A549 (cell line): ENCODE measurements at regions not wholly inside any gene's neighbourhood (a gene's known extent, or its start where the extent isn't known, plus 50 kb on each side); places are given as distances from the start of the nearest gene placed in this dataset.

ENCODE experiments used
- ATAC-seq, 2 experiments: fragments of 200-7000 bp in 1 of 2; fragments of >200 bp in 1 of 2; cut with Nextera tagmentation in 1 of 2; cut with Tn5 transposase in 1 of 2; 3 replicates each; pipeline versions ENCODE4 v1.8.0 to v1.9.1; 2018 to 2020; ENCODE audit warnings: mild to moderate bottlenecking in 1 of 2, moderate library complexity in 1 of 2
- CTCF ChIA-PET: fragments of 300-600 bp; sonication (Branson Sonifier 250); formaldehyde crosslinking; extraction: SDS; loops from one replicate; lab custom pipeline; 2021; ENCODE audit warnings: antibody characterized with exemption, inconsistent platforms; lab: Yijun Ruan, JAX
- POLR2A ChIA-PET: fragments of 350-600 bp; formaldehyde crosslinking; extraction: SDS; loops from one replicate; lab custom pipeline; 2021; ENCODE audit warnings: antibody characterized with exemption, inconsistent platforms; lab: Yijun Ruan, JAX
- DNase-seq, 2 experiments: peaks; one replicate each; pipeline versions ENCODE4 v3.0.0 to v3.0.0-alpha.2; 2011 to 2016; ENCODE audit warnings: low read depth in 1 of 2, low spot score in 1 of 2
- FAIRE-seq: peaks from 2 replicates; lab custom pipeline; 2011; peaks lifted over from hg19 to GRCh38; lab: Jason Lieb, UNC
- H3K27ac ChIP-seq, 2 experiments: fragments of >200 bp; sonication (Bioruptor Twin); formaldehyde crosslinking; 3 replicates each; pipeline ENCODE4 v1.5.1; 2016 to 2017
- H3K4me1 ChIP-seq: fragments of >200 bp; sonication (Bioruptor Twin); formaldehyde crosslinking; 3 replicates; pipeline ENCODE4 v1.6.1; 2016
- H3K4me2 ChIP-seq: fragments of >200 bp; sonication (Bioruptor Twin); formaldehyde crosslinking; 3 replicates; pipeline ENCODE4 v1.6.1; 2016
- H3K4me3 ChIP-seq: fragments of >200 bp; sonication (Bioruptor Twin); formaldehyde crosslinking; 3 replicates; pipeline ENCODE4 v1.5.1; 2016
- H3K9me3 ChIP-seq: fragments of >200 bp; sonication (Bioruptor Twin); formaldehyde crosslinking; 3 replicates; pipeline ENCODE4 v1.6.1; 2016
- CBX2 ChIP-seq: fragments of 200-600 bp; sonication (generic); IDR thresholded peaks from 2 replicates; pipeline ENCODE4 v1.6.1; 2016; ENCODE audit warnings: low read depth, mild to moderate bottlenecking, borderline replicate concordance
- CHD2 ChIP-seq: fragments of 150-350 bp; IDR thresholded peaks from 2 replicates; pipeline ENCODE4 v1.6.1; 2014; ENCODE audit warnings: low read length; ENCODE audit not compliant: partially characterized antibody
- CHD4 ChIP-seq: fragments of 200-600 bp; sonication (generic); IDR thresholded peaks from 2 replicates; pipeline ENCODE4 v1.6.1; 2016; ENCODE audit warnings: antibody characterized with exemption, mild to moderate bottlenecking, borderline replicate concordance
- EHMT2 ChIP-seq: fragments of 200-600 bp; sonication (generic); IDR thresholded peaks from 2 replicates; pipeline ENCODE4 v1.6.1; 2016; ENCODE audit warnings: antibody characterized with exemption, low read depth, mild to moderate bottlenecking, moderate library complexity
- EP300 ChIP-seq, 2 experiments: fragments of >200 bp; sonication (Bioruptor Twin); formaldehyde crosslinking; IDR thresholded peaks; 2 replicates in 1 of 2; 3 replicates in 1 of 2; pipeline ENCODE4 v1.6.1; 2016 to 2017
- ESRRA ChIP-seq: fragments of 150-350 bp; IDR thresholded peaks from 2 replicates; pipeline ENCODE4 v1.6.1; 2014; ENCODE audit warnings: mild to moderate bottlenecking, low read length, borderline replicate concordance
- FOSB ChIP-seq: fragments of 250-450 bp; sonication (Bioruptor Pico); IDR thresholded peaks from 2 replicates; pipeline ENCODE4 v1.5.0; 2020; ENCODE audit warnings: mild to moderate bottlenecking, moderate library complexity
- FOSL2 ChIP-seq, 2 experiments: fragments of 450-650 bp in 1 of 2; fragments of >200 bp in 1 of 2; sonication (Bioruptor Twin) in 1 of 2; formaldehyde crosslinking; IDR thresholded peaks; 2 replicates each; pipeline versions ENCODE4 v1.5.0 to v1.6.1; 2016 to 2020; ENCODE audit warnings: mild to moderate bottlenecking in 1 of 2, moderate library complexity in 1 of 2
- FOXS1 ChIP-seq: fragments of 250-450 bp; sonication (Bioruptor Pico); IDR thresholded peaks from 2 replicates; pipeline ENCODE4 v1.5.0; 2020; ENCODE audit warnings: mild to moderate bottlenecking, moderate library complexity
- GATA3 ChIP-seq: IDR thresholded peaks from 2 replicates; pipeline ENCODE4 v1.6.1; 2012; ENCODE audit warnings: borderline replicate concordance
- HEYL ChIP-seq: fragments of 250-450 bp; sonication (Bioruptor Pico); IDR thresholded peaks from 2 replicates; pipeline ENCODE4 v1.8.0; 2021; ENCODE audit warnings: mild to moderate bottlenecking, moderate library complexity
- HOXA7 ChIP-seq: fragments of 250-450 bp; sonication (Bioruptor Pico); IDR thresholded peaks from 2 replicates; pipeline ENCODE4 v1.5.0; 2020; ENCODE audit warnings: mild to moderate bottlenecking, moderate library complexity
- HOXB5 ChIP-seq: fragments of 250-450 bp; sonication (Bioruptor Pico); IDR thresholded peaks from 2 replicates; pipeline ENCODE4 v1.5.0; 2020; ENCODE audit warnings: mild to moderate bottlenecking, moderate library complexity
- JUN ChIP-seq, 2 experiments: fragments of >200 bp; sonication (Bioruptor Twin); formaldehyde crosslinking; IDR thresholded peaks; 2 replicates in 1 of 2; 3 replicates in 1 of 2; pipeline ENCODE4 v1.6.1; 2016 to 2017
- JUNB ChIP-seq: fragments of >200 bp; sonication (Bioruptor Twin); formaldehyde crosslinking; IDR thresholded peaks from 2 replicates; pipeline ENCODE4 v1.6.1; 2016
- KDM1A ChIP-seq: fragments of 200-600 bp; sonication (generic); IDR thresholded peaks from 2 replicates; pipeline ENCODE4 v1.6.1; 2016; ENCODE audit warnings: low read depth, mild to moderate bottlenecking
- KDM5A ChIP-seq: fragments of 200-600 bp; sonication (generic); IDR thresholded peaks from 2 replicates; pipeline ENCODE4 v1.6.1; 2016; ENCODE audit warnings: antibody characterized with exemption, mild to moderate bottlenecking
- PHF8 ChIP-seq: fragments of 200-600 bp; sonication (generic); IDR thresholded peaks from 2 replicates; pipeline ENCODE4 v1.6.1; 2016; ENCODE audit warnings: low read depth, mild to moderate bottlenecking, antibody characterized with exemption, moderate library complexity, borderline replicate concordance
- RARB ChIP-seq: fragments of 250-450 bp; sonication (Bioruptor Pico); IDR thresholded peaks from 2 replicates; pipeline ENCODE4 v1.8.0; 2021; ENCODE audit warnings: mild to moderate bottlenecking, moderate library complexity
- RFX5 ChIP-seq: fragments of 450-650 bp; IDR thresholded peaks from 2 replicates; pipeline ENCODE4 v1.7.1; 2014; ENCODE audit warnings: antibody characterized with exemption, mild to moderate bottlenecking, moderate library complexity
- SREBF2 ChIP-seq: fragments of 450-650 bp; IDR thresholded peaks from 2 replicates; pipeline ENCODE4 v1.6.1; 2014; ENCODE audit warnings: mild to moderate bottlenecking, moderate library complexity
- ZC3H11A ChIP-seq: fragments of 450-650 bp; IDR thresholded peaks from 2 replicates; pipeline ENCODE4 v1.6.1; 2014; ENCODE audit warnings: antibody characterized with exemption, mild to moderate bottlenecking
- WGBS: methylation state at CpG from one replicate; pipeline ENCODE4 v1.1.6; 2017; ENCODE audit errors: missing lambda C conversion rate; 5-methylcytosine and 5-hydroxymethylcytosine counted together
- TF ChIP-seq, protein P1 (sequence below): fragments of 450-650 bp; IDR thresholded peaks from 2 replicates; pipeline ENCODE4 v1.6.1; 2014; ENCODE audit warnings: antibody characterized with exemption
- TF ChIP-seq, protein P2 (sequence below): fragments of 250-450 bp; sonication (Bioruptor Pico); IDR thresholded peaks from 2 replicates; pipeline ENCODE4 v1.5.0; 2021; ENCODE audit warnings: mild to moderate bottlenecking, moderate library complexity, borderline replicate concordance
- TF ChIP-seq, protein P3 (sequence below): fragments of 250-450 bp; sonication (Bioruptor Pico); IDR thresholded peaks from 2 replicates; pipeline ENCODE4 v1.5.0; 2020; ENCODE audit warnings: low read depth, mild to moderate bottlenecking, moderate library complexity
- TF ChIP-seq, protein P4 (sequence below): fragments of >200 bp; sonication (Bioruptor Twin); formaldehyde crosslinking; IDR thresholded peaks from 3 replicates; pipeline ENCODE4 v1.5.1; 2016
- TF ChIP-seq, protein P5 (sequence below): IDR thresholded peaks from 2 replicates; pipeline ENCODE4 v1.6.1; 2012; ENCODE audit warnings: low read depth, borderline replicate concordance

DNA sequence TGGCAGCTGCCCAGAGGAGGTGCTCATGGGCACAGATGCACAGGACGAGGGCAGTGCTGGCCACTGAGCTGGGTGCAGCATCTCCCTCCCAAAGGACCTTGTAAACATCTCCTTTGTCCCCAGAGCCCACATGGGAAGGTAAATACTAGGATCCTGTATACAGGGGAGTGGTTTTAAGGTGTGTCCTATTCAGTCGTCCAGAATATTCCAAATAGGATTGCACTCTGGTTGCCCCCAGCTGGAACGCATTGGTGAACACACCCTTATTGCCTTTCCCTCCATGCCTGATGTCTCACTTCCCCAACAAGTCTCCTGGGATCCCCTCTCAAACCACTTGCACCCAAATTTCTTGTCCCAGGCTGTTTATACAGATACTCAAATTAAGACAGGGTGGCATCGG, 152.0 kb upstream of the PCBD1 start:
- ATAC-seq (no peak), FAIRE-seq (no peak)
- CTCF ChIA-PET: interaction anchor here (0.6 to 3.1 kb wide), 2 partner anchors 11 to 74 kb away, joined by 3 to 11 read pairs; no protein-coding TSS in a partner anchor
- 23% methylated on average over 4 of the region's 4 CpGs for WGBS
- Histone ChIP-seq H3K4me1 (no peaks in the 10 kb centered on the region), H3K27ac (no peak overlapping the region), H3K4me2 (no peak overlapping the region)
- TF ChIP-seq HOXB5 (CRISPR knock-in tag) (no peak), CBX2 (no peak), HEYL (CRISPR knock-in tag) (no peak), EP300 (IDR thresholded peaks at IDR 0.05) (no peak), PHF8 (no peak), FOSB (CRISPR knock-in tag) (no peak), EHMT2 (no peak), HOXA7 (CRISPR knock-in tag) (no peak), JUNB (no peak), RFX5 (no peak), KDM5A (no peak), RARB (no peak)
- TF ChIP-seq, protein P1, sequence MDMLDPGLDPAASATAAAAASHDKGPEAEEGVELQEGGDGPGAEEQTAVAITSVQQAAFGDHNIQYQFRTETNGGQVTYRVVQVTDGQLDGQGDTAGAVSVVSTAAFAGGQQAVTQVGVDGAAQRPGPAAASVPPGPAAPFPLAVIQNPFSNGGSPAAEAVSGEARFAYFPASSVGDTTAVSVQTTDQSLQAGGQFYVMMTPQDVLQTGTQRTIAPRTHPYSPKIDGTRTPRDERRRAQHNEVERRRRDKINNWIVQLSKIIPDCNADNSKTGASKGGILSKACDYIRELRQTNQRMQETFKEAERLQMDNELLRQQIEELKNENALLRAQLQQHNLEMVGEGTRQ: no peak
- TF ChIP-seq, protein P2, sequence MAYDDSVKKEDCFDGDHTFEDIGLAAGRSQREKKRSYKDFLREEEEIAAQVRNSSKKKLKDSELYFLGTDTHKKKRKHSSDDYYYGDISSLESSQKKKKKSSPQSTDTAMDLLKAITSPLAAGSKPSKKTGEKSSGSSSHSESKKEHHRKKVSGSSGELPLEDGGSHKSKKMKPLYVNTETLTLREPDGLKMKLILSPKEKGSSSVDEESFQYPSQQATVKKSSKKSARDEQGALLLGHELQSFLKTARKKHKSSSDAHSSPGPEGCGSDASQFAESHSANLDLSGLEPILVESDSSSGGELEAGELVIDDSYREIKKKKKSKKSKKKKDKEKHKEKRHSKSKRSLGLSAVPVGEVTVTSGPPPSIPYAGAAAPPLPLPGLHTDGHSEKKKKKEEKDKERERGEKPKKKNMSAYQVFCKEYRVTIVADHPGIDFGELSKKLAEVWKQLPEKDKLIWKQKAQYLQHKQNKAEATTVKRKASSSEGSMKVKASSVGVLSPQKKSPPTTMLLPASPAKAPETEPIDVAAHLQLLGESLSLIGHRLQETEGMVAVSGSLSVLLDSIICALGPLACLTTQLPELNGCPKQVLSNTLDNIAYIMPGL (CRISPR knock-in tag): no peak
- TF ChIP-seq, all 56 proteins: peak for 0
- no peak for DNase-seq
- no peak overlapping the region for H3K4me3 ChIP-seq
- H3K9me3 ChIP-seq: no peaks in the 10 kb centered on the region
- POLR2A ChIA-PET: no interaction called here

DNA sequence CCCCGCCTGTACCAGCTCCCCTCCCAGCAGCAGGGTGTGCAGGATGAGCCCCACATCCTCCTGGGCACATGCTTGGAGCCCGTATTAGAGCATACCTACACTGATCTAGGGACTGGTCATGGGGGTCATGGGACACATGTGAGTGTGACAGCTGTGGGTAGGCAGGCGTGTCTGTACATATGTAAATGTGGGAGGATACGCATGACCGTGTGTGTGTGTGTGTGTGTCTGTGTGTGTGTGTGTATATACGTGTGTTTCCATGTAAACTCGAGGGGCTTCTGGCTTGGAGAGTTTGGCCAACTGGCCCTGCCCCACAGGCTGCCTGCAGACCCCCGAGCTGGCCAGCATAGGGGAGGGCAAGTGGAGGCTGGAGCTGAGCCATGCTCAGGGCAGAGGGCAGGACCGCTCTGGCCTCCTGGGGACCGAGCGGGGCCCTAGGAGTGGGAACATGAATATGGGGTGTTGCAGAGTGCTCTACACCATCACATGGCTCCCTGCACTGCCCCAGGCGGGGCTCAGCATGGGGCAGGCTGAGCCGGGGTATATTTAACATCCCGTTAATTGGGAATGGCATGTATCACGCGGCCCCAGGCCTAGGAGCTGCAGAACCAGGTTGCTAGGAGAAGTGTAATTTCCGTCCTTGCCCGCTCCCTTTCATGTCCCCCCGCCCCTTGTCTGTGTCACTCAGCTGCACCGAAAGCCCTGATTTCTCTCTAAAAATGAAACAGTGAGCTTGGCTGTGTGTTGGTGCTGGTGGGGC, 152.7 kb upstream of the PCBD1 start:
- FAIRE-seq (no peak), DNase-seq (no peak), ATAC-seq (no peak)
- 61% methylated on average over 18 of the region's 20 CpGs for WGBS
- Histone ChIP-seq H3K4me3 (no peak overlapping the region), H3K4me1 (no peaks in the 10 kb centered on the region), H3K27ac (no peak overlapping the region), H3K4me2 (no peak overlapping the region), H3K9me3 (no peaks in the 10 kb centered on the region)
- ChIA-PET POLR2A (no interaction called here), CTCF (interaction anchor here (0.6 to 3.1 kb wide), 6 partner anchors 8 to 147 kb away, joined by 3 to 11 read pairs (median 4); no protein-coding TSS in a partner anchor)
- TF ChIP-seq EHMT2: no peak
- TF ChIP-seq FOSL2 (IDR thresholded peaks at IDR 0.05): no peak
- no peak for TF ChIP-seq FOSL2 (CRISPR knock-in tag; IDR thresholded peaks at IDR 0.05)
- no peak for TF ChIP-seq JUN (IDR thresholded peaks at IDR 0.05)
- TF ChIP-seq, protein P3, sequence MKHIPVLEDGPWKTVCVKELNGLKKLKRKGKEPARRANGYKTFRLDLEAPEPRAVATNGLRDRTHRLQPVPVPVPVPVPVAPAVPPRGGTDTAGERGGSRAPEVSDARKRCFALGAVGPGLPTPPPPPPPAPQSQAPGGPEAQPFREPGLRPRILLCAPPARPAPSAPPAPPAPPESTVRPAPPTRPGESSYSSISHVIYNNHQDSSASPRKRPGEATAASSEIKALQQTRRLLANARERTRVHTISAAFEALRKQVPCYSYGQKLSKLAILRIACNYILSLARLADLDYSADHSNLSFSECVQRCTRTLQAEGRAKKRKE (CRISPR knock-in tag): no peak
- TF ChIP-seq KDM1A: no peak
- TF ChIP-seq, protein P4, sequence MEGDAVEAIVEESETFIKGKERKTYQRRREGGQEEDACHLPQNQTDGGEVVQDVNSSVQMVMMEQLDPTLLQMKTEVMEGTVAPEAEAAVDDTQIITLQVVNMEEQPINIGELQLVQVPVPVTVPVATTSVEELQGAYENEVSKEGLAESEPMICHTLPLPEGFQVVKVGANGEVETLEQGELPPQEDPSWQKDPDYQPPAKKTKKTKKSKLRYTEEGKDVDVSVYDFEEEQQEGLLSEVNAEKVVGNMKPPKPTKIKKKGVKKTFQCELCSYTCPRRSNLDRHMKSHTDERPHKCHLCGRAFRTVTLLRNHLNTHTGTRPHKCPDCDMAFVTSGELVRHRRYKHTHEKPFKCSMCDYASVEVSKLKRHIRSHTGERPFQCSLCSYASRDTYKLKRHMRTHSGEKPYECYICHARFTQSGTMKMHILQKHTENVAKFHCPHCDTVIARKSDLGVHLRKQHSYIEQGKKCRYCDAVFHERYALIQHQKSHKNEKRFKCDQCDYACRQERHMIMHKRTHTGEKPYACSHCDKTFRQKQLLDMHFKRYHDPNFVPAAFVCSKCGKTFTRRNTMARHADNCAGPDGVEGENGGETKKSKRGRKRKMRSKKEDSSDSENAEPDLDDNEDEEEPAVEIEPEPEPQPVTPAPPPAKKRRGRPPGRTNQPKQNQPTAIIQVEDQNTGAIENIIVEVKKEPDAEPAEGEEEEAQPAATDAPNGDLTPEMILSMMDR: no peak
- TF ChIP-seq, protein P1: no peak
- TF ChIP-seq FOXS1 (CRISPR knock-in tag): no peak
- TF ChIP-seq CHD2: no peak
- no peak for TF ChIP-seq ZC3H11A
- no peak for TF ChIP-seq ESRRA
- TF ChIP-seq SREBF2: no peak
- no peak for TF ChIP-seq HEYL (CRISPR knock-in tag)
- TF ChIP-seq, protein P5, sequence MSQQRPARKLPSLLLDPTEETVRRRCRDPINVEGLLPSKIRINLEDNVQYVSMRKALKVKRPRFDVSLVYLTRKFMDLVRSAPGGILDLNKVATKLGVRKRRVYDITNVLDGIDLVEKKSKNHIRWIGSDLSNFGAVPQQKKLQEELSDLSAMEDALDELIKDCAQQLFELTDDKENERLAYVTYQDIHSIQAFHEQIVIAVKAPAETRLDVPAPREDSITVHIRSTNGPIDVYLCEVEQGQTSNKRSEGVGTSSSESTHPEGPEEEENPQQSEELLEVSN: no peak
- TF ChIP-seq CHD4: no peak
- no peak for TF ChIP-seq GATA3
- TF ChIP-seq, protein P2 (CRISPR knock-in tag): no peak
